Calu3 (cell line): ENCODE measurements at regions not wholly inside any gene's neighbourhood (a gene's known extent, or its start where the extent isn't known, plus 50 kb on each side); places are given as distances from the start of the nearest gene placed in this dataset.

Experiments
- BruUV-seq: library from RNA; stranded (reverse); fragments of 400-500 nt; replicated peaks from 2 replicates; lab custom pipeline; 2021; lab: Mats Ljungman, UMichigan
- CTCF ChIA-PET: fragments of 300-600 bp; sonication (Branson Sonifier 250); formaldehyde crosslinking; loops from one replicate; lab custom pipeline; 2022; ENCODE audit warnings: antibody characterized with exemption; lab: Charles Lee
- DNase-seq: peaks from one replicate; pipeline ENCODE4 v3.0.0; 2022
- H3K27ac Mint-ChIP-seq: one replicate; pipeline ENCODE4 v1.8.0; 2022; ENCODE audit warnings: mixed read lengths; ENCODE audit not compliant: unreplicated experiment
- H3K27me3 Mint-ChIP-seq: one replicate; pipeline ENCODE4 v1.8.0; 2022; ENCODE audit warnings: mixed read lengths; ENCODE audit not compliant: unreplicated experiment
- H3K36me3 Mint-ChIP-seq: one replicate; pipeline ENCODE4 v1.8.0; 2022; ENCODE audit warnings: mild to moderate bottlenecking, moderate library complexity, mixed read lengths; ENCODE audit not compliant: insufficient read depth, unreplicated experiment
- H3K4me1 Mint-ChIP-seq: one replicate; pipeline ENCODE4 v1.8.0; 2022; ENCODE audit warnings: mild to moderate bottlenecking, low read depth, mixed read lengths; ENCODE audit not compliant: unreplicated experiment
- H3K4me3 Mint-ChIP-seq: one replicate; pipeline ENCODE4 v1.8.0; 2022; ENCODE audit warnings: mild to moderate bottlenecking, low read depth, moderate library complexity, mixed read lengths; ENCODE audit not compliant: unreplicated experiment
- H3K9me3 Mint-ChIP-seq: one replicate; pipeline ENCODE4 v1.8.0; 2022; ENCODE audit warnings: low read depth, mixed read lengths; ENCODE audit not compliant: unreplicated experiment
- CTCF ChIP-seq: fragments of 200-600 bp; IDR thresholded peaks from one replicate; pipeline ENCODE4 v1.8.0; 2022; ENCODE audit warnings: antibody characterized with exemption; ENCODE audit not compliant: unreplicated experiment
- intact Hi-C: fragments of 100-400 bp; cut with micrococcal nuclease; formaldehyde crosslinking; loops from one replicate; pipeline ENCODE4 v1.10.0; 2022; ENCODE audit not compliant: unreplicated experiment

- TF ChIP-seq CTCF, result no peak
- H3K9me3 Mint-ChIP-seq, result no peaks in the 10 kb centered on the region
- no peaks in the 10 kb centered on the region for H3K27me3 Mint-ChIP-seq
- no TSS peak for BruUV-seq
- H3K4me1 Mint-ChIP-seq, result no peaks in the 10 kb centered on the region
- no peak for DNase-seq
- H3K27ac Mint-ChIP-seq, result no peak overlapping the region
- intact Hi-C loops, result no loop called here
- no peak overlapping the region for H3K4me3 Mint-ChIP-seq
- CTCF ChIA-PET, result no interaction called here
- no peaks in the 10 kb centered on the region for H3K36me3 Mint-ChIP-seq
Observed at GRCh38 chr13:37407156-37407555, 191.4 kb downstream of the POSTN start.

- intact Hi-C loops, result no loop called here
- no TSS peak for BruUV-seq
- no peaks in the 10 kb centered on the region for H3K4me1 Mint-ChIP-seq
- no peak overlapping the region for H3K4me3 Mint-ChIP-seq
- H3K27ac Mint-ChIP-seq, result no peak overlapping the region
- TF ChIP-seq CTCF, result no peak
- CTCF ChIA-PET, result interaction anchor here (0.8 kb wide), 1 partner anchor 9 kb away, joined by 3 read pairs; no protein-coding TSS in a partner anchor
- no peaks in the 10 kb centered on the region for H3K36me3 Mint-ChIP-seq
- H3K27me3 Mint-ChIP-seq, result no peaks in the 10 kb centered on the region
- no peak for DNase-seq
- H3K9me3 Mint-ChIP-seq, result no peaks in the 10 kb centered on the region
Observed at GRCh38 chr13:37406031-37406430, 192.5 kb downstream of the POSTN start.

GRCh38 chr13:37403776-37404527, 194.6 kb downstream of the POSTN start:
- no TSS peak for BruUV-seq
- Mint-ChIP-seq H3K4me1 (no peaks in the 10 kb centered on the region), H3K9me3 (no peaks in the 10 kb centered on the region), H3K36me3 (no peaks in the 10 kb centered on the region), H3K27me3 (no peaks in the 10 kb centered on the region), H3K4me3 (no peak overlapping the region), H3K27ac (no peak overlapping the region)
- CTCF ChIA-PET, result no interaction called here
- TF ChIP-seq CTCF, result no peak
- intact Hi-C loops, result no loop called here
- no peak for DNase-seq

GRCh38 chr13:37401721-37402120, 196.8 kb downstream of the POSTN start:
- no peaks in the 10 kb centered on the region for H3K4me1 Mint-ChIP-seq
- no peak overlapping the region for H3K4me3 Mint-ChIP-seq
- DNase-seq, result no peak
- CTCF ChIA-PET, result no interaction called here
- H3K9me3 Mint-ChIP-seq, result no peaks in the 10 kb centered on the region
- no peaks in the 10 kb centered on the region for H3K27me3 Mint-ChIP-seq
- no peaks in the 10 kb centered on the region for H3K36me3 Mint-ChIP-seq
- BruUV-seq, result no TSS peak
- H3K27ac Mint-ChIP-seq, result no peak overlapping the region
- intact Hi-C loops, result no loop called here
- TF ChIP-seq CTCF, result no peak
